ENCODE measurements at regions not wholly inside any gene's neighbourhood (a gene's known extent, or its start where the extent isn't known, plus 50 kb on each side); places are given as distances from the start of the nearest gene placed in this dataset.

- TF ChIP-seq POLR2AphosphoS5 (IDR thresholded peaks at IDR 0.05; ENCODE audit: insufficient read depth, low read depth, low read length): no peak
- no peak for TF ChIP-seq GATA2 (IDR thresholded peaks at IDR 0.05; ENCODE audit: insufficient read depth, insufficient read length, low read depth, low read length)
- no peak for TF ChIP-seq MYC (IDR thresholded peaks at IDR 0.05; ENCODE audit: low read depth, low read length)
- no peak for TF ChIP-seq EZH2 (IDR thresholded peaks at IDR 0.05; ENCODE audit: borderline replicate concordance, low read depth, low read length, severe bottlenecking)
- TF ChIP-seq JUN (IDR thresholded peaks at IDR 0.05; ENCODE audit: borderline replicate concordance, insufficient read depth, insufficient read length, low read depth): no peak
- no peaks in the 10 kb centered on the region for H3K9me3 ChIP-seq (replicated peaks; ENCODE audit: control insufficient read depth, insufficient read depth, low read length)
- H3K9ac ChIP-seq (replicated peaks; ENCODE audit: extremely low read depth, insufficient read depth, low read length): no peak overlapping the region
- ChIA-PET POLR2A (no interaction called here), CTCF (interaction anchor here (1.1 kb wide), 1 partner anchor 9 kb away, joined by 3 read pairs; no protein-coding TSS in a partner anchor)
- intact Hi-C loops (cut with micrococcal nuclease): no loop called here
- dilution Hi-C loops (cut with MboI; ENCODE audit: extremely low pct_ligation_motif_present, low sequenced_read_pairs): no loop called here
- no peaks in the 10 kb centered on the region for H3K4me1 ChIP-seq (ENCODE audit: control insufficient read depth, extremely low read depth, insufficient read depth, low read length)
- no peaks in the 10 kb centered on the region for H3K9me1 ChIP-seq (replicated peaks; ENCODE audit: control insufficient read depth, extremely low read depth, insufficient read depth, low read length)
- no peaks in the 10 kb centered on the region for H3K79me2 ChIP-seq (ENCODE audit: control insufficient read depth, insufficient read depth, low read length)
- FAIRE-seq (no peak), DNase-seq (ENCODE audit: low read depth, low spot score) (no peak)
- H3K36me3 ChIP-seq (ENCODE audit: control insufficient read depth in 2 of 2, extremely low read depth in 1 of 2, insufficient read depth in 2 of 2, low read length in 2 of 2): no peaks in the 10 kb centered on the region
- H3K27ac ChIP-seq (ENCODE audit: insufficient read depth, low read depth, low read length): no peak overlapping the region
- no peak overlapping the region for H3K4me3 ChIP-seq (replicated peaks in 1 of 3; ENCODE audit: insufficient read depth in 1 of 3, low read depth in 1 of 3, low read length in 3 of 3)
- no TSS peak for BruUV-seq (replicated peaks)
- no peak overlapping the region for H2AFZ ChIP-seq (ENCODE audit: low read depth, low read length)
- H3K27me3 ChIP-seq (ENCODE audit: control insufficient read depth in 2 of 2, insufficient read depth in 2 of 2, low read length in 2 of 2): no peaks in the 10 kb centered on the region
- H4K20me1 ChIP-seq (replicated peaks; ENCODE audit: control insufficient read depth, extremely low read depth, insufficient read depth, low read length): no peaks in the 10 kb centered on the region
- H3K4me2 ChIP-seq (ENCODE audit: insufficient read depth, low read length): no peak overlapping the region
Observed at GRCh38 chr1:10928654-10929053, 83.8 kb upstream of the TARDBP start.

GRCh38 chr1:10932088-10932487 lies 80.4 kb upstream of the TARDBP start:
- no peak for TF ChIP-seq MAX (IDR thresholded peaks at IDR 0.05; ENCODE audit: insufficient read depth, insufficient read length)
- TF ChIP-seq, protein P1, sequence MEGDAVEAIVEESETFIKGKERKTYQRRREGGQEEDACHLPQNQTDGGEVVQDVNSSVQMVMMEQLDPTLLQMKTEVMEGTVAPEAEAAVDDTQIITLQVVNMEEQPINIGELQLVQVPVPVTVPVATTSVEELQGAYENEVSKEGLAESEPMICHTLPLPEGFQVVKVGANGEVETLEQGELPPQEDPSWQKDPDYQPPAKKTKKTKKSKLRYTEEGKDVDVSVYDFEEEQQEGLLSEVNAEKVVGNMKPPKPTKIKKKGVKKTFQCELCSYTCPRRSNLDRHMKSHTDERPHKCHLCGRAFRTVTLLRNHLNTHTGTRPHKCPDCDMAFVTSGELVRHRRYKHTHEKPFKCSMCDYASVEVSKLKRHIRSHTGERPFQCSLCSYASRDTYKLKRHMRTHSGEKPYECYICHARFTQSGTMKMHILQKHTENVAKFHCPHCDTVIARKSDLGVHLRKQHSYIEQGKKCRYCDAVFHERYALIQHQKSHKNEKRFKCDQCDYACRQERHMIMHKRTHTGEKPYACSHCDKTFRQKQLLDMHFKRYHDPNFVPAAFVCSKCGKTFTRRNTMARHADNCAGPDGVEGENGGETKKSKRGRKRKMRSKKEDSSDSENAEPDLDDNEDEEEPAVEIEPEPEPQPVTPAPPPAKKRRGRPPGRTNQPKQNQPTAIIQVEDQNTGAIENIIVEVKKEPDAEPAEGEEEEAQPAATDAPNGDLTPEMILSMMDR (IDR thresholded peaks at IDR 0.05; ENCODE audit: extremely low read depth in 1 of 2, insufficient read depth in 1 of 2, low read depth in 1 of 2, low read length in 2 of 2): no peak
- TF ChIP-seq POLR2A (IDR thresholded peaks at IDR 0.05; ENCODE audit: low read depth, low read length): no peak
- TF ChIP-seq MYC (IDR thresholded peaks at IDR 0.05; ENCODE audit: low read depth, low read length): no peak
- no peak for TF ChIP-seq EZH2 (IDR thresholded peaks at IDR 0.05; ENCODE audit: borderline replicate concordance, low read depth, low read length, severe bottlenecking)
- TF ChIP-seq POLR2AphosphoS5 (IDR thresholded peaks at IDR 0.05; ENCODE audit: insufficient read depth, low read depth, low read length): no peak
- no peak for TF ChIP-seq FOS (IDR thresholded peaks at IDR 0.05; ENCODE audit: borderline replicate concordance, insufficient read depth, low read length)
- Histone ChIP-seq H3K4me2 (ENCODE audit: insufficient read depth, low read length) (no peak overlapping the region), H3K36me3 (ENCODE audit: control insufficient read depth in 2 of 2, extremely low read depth in 1 of 2, insufficient read depth in 2 of 2, low read length in 2 of 2) (no peaks in the 10 kb centered on the region), H3K4me3 (replicated peaks in 1 of 3; ENCODE audit: insufficient read depth in 1 of 3, low read depth in 1 of 3, low read length in 3 of 3) (no peak overlapping the region), H3K27ac (ENCODE audit: insufficient read depth, low read depth, low read length) (no peak overlapping the region), H3K4me1 (ENCODE audit: control insufficient read depth, extremely low read depth, insufficient read depth, low read length) (no peaks in the 10 kb centered on the region), H3K27me3 (ENCODE audit: control insufficient read depth in 2 of 2, insufficient read depth in 2 of 2, low read length in 2 of 2) (no peaks in the 10 kb centered on the region), H3K9ac (replicated peaks; ENCODE audit: extremely low read depth, insufficient read depth, low read length) (no peak overlapping the region), H4K20me1 (replicated peaks; ENCODE audit: control insufficient read depth, extremely low read depth, insufficient read depth, low read length) (no peaks in the 10 kb centered on the region), H3K79me2 (ENCODE audit: control insufficient read depth, insufficient read depth, low read length) (no peaks in the 10 kb centered on the region), H3K9me1 (replicated peaks; ENCODE audit: control insufficient read depth, extremely low read depth, insufficient read depth, low read length) (no peaks in the 10 kb centered on the region), H2AFZ (ENCODE audit: low read depth, low read length) (no peak overlapping the region), H3K9me3 (replicated peaks; ENCODE audit: control insufficient read depth, insufficient read depth, low read length) (no peaks in the 10 kb centered on the region)
- CTCF ChIA-PET: no interaction called here
- dilution Hi-C loops (cut with MboI; ENCODE audit: extremely low pct_ligation_motif_present, low sequenced_read_pairs) (no loop called here), intact Hi-C loops (cut with micrococcal nuclease) (no loop called here)
- POLR2A ChIA-PET: no interaction called here
- no TSS peak for BruUV-seq (replicated peaks)
- no peak for FAIRE-seq
- no peak for DNase-seq (ENCODE audit: low read depth, low spot score)
